ENCODE measurements at regions not wholly inside any gene's neighbourhood (a gene's known extent, or its start where the extent isn't known, plus 50 kb on each side); places are given as distances from the start of the nearest gene placed in this dataset.

GRCh38 chr12:131428091-131428685 lies 282.7 kb upstream of the SFSWAP start:
- no peak for TF ChIP-seq CTCF (IDR thresholded peaks at IDR 0.05)
- TF ChIP-seq POLR2A (IDR thresholded peaks at IDR 0.05): no peak
